Activated CD8-positive, alpha-beta memory T cell treated with anti-CD3 and anti-CD28 coated beads for 36 hours (primary cell): ENCODE measurements at regions not wholly inside any gene's neighbourhood (a gene's known extent, or its start where the extent isn't known, plus 50 kb on each side); places are given as distances from the start of the nearest gene placed in this dataset.

Source experiments
- CTCF ChIA-PET: fragments of 350-600 bp; sonication (Branson Sonifier 250); formaldehyde crosslinking; loops from one replicate; lab custom pipeline; 2021; ENCODE audit warnings: antibody characterized with exemption; lab: Charles Lee
- POLR2A ChIA-PET: fragments of 350-600 bp; sonication (Branson Sonifier 250); formaldehyde crosslinking; loops from one replicate; lab custom pipeline; 2021; ENCODE audit warnings: antibody characterized with exemption; lab: Charles Lee

GRCh38 chr11:135075740-135076139, 663.7 kb upstream of the B3GAT1 start:
- POLR2A ChIA-PET = no interaction called here
- CTCF ChIA-PET = no interaction called here

GRCh38 chr11:135074397-135074998, 662.5 kb upstream of the B3GAT1 start:
- ChIA-PET CTCF (no interaction called here), POLR2A (no interaction called here)

- CTCF ChIA-PET = no interaction called here
Measured at GRCh38 chr11:135073870-135074269, 661.8 kb upstream of the B3GAT1 start.

GRCh38 chr11:135073381-135073780, 661.3 kb upstream of the B3GAT1 start:
- POLR2A ChIA-PET = no interaction called here
- CTCF ChIA-PET = no interaction called here

More at GRCh38 chr11:135073870-135074269, 661.8 kb upstream of the B3GAT1 start:
- POLR2A ChIA-PET = no interaction called here

- POLR2A ChIA-PET = no interaction called here
- CTCF ChIA-PET = interaction anchor here (0.6 kb wide), 1 partner anchor 750 kb away, joined by 3 read pairs; no protein-coding TSS in a partner anchor
Measured at GRCh38 chr11:135069890-135070289, 657.8 kb upstream of the B3GAT1 start.

GRCh38 chr11:135069063-135069462, 657.0 kb upstream of the B3GAT1 start:
- ChIA-PET POLR2A (no interaction called here), CTCF (no interaction called here)

- ChIA-PET CTCF (no interaction called here), POLR2A (no interaction called here)
Measured at GRCh38 chr11:135062994-135063393, 651.0 kb upstream of the B3GAT1 start.

- ChIA-PET CTCF (no interaction called here), POLR2A (no interaction called here)
Measured at GRCh38 chr11:135061166-135061565, 649.1 kb upstream of the B3GAT1 start.

GRCh38 chr11:135046986-135047385, 634.9 kb upstream of the B3GAT1 start:
- ChIA-PET POLR2A (no interaction called here), CTCF (no interaction called here)

GRCh38 chr11:135046556-135046955, 634.5 kb upstream of the B3GAT1 start:
- POLR2A ChIA-PET = no interaction called here
- CTCF ChIA-PET = no interaction called here

GRCh38 chr11:135043434-135043833, 631.4 kb upstream of the B3GAT1 start:
- POLR2A ChIA-PET = no interaction called here
- CTCF ChIA-PET = no interaction called here

- POLR2A ChIA-PET = no interaction called here
- CTCF ChIA-PET = no interaction called here
Measured at GRCh38 chr11:135037828-135038227, 625.8 kb upstream of the B3GAT1 start.

- POLR2A ChIA-PET = no interaction called here
Measured at GRCh38 chr11:135036488-135037297, 624.7 kb upstream of the B3GAT1 start.

GRCh38 chr11:135035282-135035681, 623.2 kb upstream of the B3GAT1 start:
- POLR2A ChIA-PET = no interaction called here

More at GRCh38 chr11:135036488-135037297, 624.7 kb upstream of the B3GAT1 start:
- CTCF ChIA-PET = no interaction called here

GRCh38 chr11:135033540-135033939, 621.5 kb upstream of the B3GAT1 start:
- ChIA-PET CTCF (no interaction called here), POLR2A (no interaction called here)

More at GRCh38 chr11:135035282-135035681, 623.2 kb upstream of the B3GAT1 start:
- CTCF ChIA-PET = no interaction called here

- ChIA-PET POLR2A (no interaction called here), CTCF (no interaction called here)
Measured at GRCh38 chr11:135031205-135031989, 619.4 kb upstream of the B3GAT1 start.

GRCh38 chr11:135027461-135027860, 615.4 kb upstream of the B3GAT1 start:
- CTCF ChIA-PET = no interaction called here

GRCh38 chr11:135023499-135023898, 611.5 kb upstream of the B3GAT1 start:
- CTCF ChIA-PET = no interaction called here
- POLR2A ChIA-PET = no interaction called here

More at GRCh38 chr11:135027461-135027860, 615.4 kb upstream of the B3GAT1 start:
- POLR2A ChIA-PET = no interaction called here

- ChIA-PET CTCF (no interaction called here), POLR2A (no interaction called here)
Measured at GRCh38 chr11:135022454-135022853, 610.4 kb upstream of the B3GAT1 start.

- CTCF ChIA-PET = no interaction called here
Measured at GRCh38 chr11:135019899-135020298, 607.9 kb upstream of the B3GAT1 start.

More at GRCh38 chr11:135019899-135020298, 607.9 kb upstream of the B3GAT1 start:
- POLR2A ChIA-PET = no interaction called here
